ENCODE measurements at regions not wholly inside any gene's neighbourhood (a gene's known extent, or its start where the extent isn't known, plus 50 kb on each side); places are given as distances from the start of the nearest gene placed in this dataset.

DNA sequence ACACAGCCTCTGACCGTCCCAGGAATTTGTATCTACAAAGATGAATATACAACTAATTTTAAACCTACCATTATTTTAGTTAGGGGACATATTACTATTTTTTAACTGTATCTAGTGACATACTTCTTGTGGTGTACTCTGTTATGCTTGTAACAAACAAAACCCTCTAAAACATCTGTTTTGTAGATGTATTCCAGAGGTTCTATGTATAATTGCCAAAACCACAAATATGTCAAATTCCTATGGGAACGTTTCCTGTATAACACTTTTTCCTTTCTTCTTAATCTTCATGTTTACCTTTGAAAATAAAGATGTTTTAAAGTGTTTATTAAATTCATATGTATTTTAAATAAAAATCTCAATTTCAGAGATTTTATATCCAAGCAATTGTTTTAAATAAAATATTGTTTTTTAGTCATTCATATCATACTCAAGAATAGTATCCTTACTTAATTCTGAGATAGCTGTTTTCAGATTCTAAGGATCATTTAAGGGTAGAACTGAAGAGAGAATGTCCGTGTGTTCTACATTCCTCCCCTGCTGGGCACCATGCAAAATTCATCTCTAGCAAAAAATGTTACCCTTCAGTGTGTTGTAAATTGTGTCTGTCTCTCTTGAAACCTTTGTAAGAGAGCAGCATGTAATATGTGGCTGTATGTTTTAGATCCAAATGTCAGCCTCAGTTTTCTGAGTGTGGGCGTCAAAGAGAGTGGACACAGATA lies 1327.7 kb downstream of the EFNB2 start:
- DNase-seq (ENCODE audit: low read depth, low spot score) (no peak), ATAC-seq (no peak)
- TF ChIP-seq ZNF274 (IDR thresholded peaks at IDR 0.05; ENCODE audit: low read depth, low read length), result no peak
- TF ChIP-seq EZH2 (IDR thresholded peaks at IDR 0.05), result no peak
- TF ChIP-seq, protein P1, sequence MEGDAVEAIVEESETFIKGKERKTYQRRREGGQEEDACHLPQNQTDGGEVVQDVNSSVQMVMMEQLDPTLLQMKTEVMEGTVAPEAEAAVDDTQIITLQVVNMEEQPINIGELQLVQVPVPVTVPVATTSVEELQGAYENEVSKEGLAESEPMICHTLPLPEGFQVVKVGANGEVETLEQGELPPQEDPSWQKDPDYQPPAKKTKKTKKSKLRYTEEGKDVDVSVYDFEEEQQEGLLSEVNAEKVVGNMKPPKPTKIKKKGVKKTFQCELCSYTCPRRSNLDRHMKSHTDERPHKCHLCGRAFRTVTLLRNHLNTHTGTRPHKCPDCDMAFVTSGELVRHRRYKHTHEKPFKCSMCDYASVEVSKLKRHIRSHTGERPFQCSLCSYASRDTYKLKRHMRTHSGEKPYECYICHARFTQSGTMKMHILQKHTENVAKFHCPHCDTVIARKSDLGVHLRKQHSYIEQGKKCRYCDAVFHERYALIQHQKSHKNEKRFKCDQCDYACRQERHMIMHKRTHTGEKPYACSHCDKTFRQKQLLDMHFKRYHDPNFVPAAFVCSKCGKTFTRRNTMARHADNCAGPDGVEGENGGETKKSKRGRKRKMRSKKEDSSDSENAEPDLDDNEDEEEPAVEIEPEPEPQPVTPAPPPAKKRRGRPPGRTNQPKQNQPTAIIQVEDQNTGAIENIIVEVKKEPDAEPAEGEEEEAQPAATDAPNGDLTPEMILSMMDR (IDR thresholded peaks at IDR 0.05 in 2 of 3, conservative IDR thresholded peaks at IDR 0.05 in 1 of 3; ENCODE audit: borderline replicate concordance in 1 of 3, insufficient read depth in 1 of 3, low read depth in 2 of 3, low read length in 2 of 3), result peak in 1 of 3 experiments; percentile 12; a peak in 1 of 6 replicates
- TF ChIP-seq, protein P2, sequence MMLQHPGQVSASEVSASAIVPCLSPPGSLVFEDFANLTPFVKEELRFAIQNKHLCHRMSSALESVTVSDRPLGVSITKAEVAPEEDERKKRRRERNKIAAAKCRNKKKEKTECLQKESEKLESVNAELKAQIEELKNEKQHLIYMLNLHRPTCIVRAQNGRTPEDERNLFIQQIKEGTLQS (IDR thresholded peaks at IDR 0.05), result no peak
- H3K36me3 ChIP-seq (ENCODE audit: control insufficient read depth in 1 of 2, insufficient read depth in 2 of 2, low read length in 2 of 2), result no peaks in the 10 kb centered on the region
- H3K4me3 ChIP-seq (replicated peaks in 1 of 2; ENCODE audit: low read depth in 1 of 2, low read length in 2 of 2), result no peak overlapping the region
- no peaks in the 10 kb centered on the region for H4K20me1 ChIP-seq (ENCODE audit: insufficient read depth)
- ChIA-PET POLR2A (no interaction called here), RAD21 (ENCODE audit: low non-redundant PET in 1 of 2, low total read pairs in 2 of 2, uncharacterized antibody in 2 of 2, unreplicated experiment in 2 of 2) (no interaction called here), CTCF (no interaction called here)
- BruUV-seq (replicated peaks), result no TSS peak
- no peaks in the 10 kb centered on the region for H3K27me3 ChIP-seq (ENCODE audit: insufficient read depth, low read length)
- no peak overlapping the region for H2AFZ ChIP-seq (ENCODE audit: low read depth, low read length, poor library complexity, severe bottlenecking)
- no peaks in the 10 kb centered on the region for H3K9me2 ChIP-seq (ENCODE audit: insufficient read depth)
- no peaks in the 10 kb centered on the region for H3K9me3 ChIP-seq (ENCODE audit: control insufficient read depth in 1 of 2, insufficient read depth in 1 of 2, low read depth in 1 of 2, low read length in 2 of 2)
- intact Hi-C loops (cut with micrococcal nuclease), result loop anchor here (10.0 kb wide), 1 partner anchor 1327 kb away; the partner anchor contains the start of gene EFNB2
- no peak overlapping the region for H3K9ac ChIP-seq (ENCODE audit: low read length)
- H3K4me1 ChIP-seq (ENCODE audit: control insufficient read depth in 1 of 2, insufficient read depth in 2 of 2, low read length in 2 of 2), result no peaks in the 10 kb centered on the region
- H3K4me2 ChIP-seq (ENCODE audit: low read length), result no peak overlapping the region
- no peaks in the 10 kb centered on the region for H3K79me2 ChIP-seq (ENCODE audit: insufficient read depth, low read length)
- H3K27ac ChIP-seq (ENCODE audit: low read depth, low read length), result no peak overlapping the region

- no TSS peak for BruUV-seq (replicated peaks)
- POLR2A ChIA-PET, result no interaction called here
- Histone ChIP-seq H3K27me3 (ENCODE audit: insufficient read depth, low read length) (no peaks in the 10 kb centered on the region), H3K9me3 (ENCODE audit: control insufficient read depth in 1 of 2, insufficient read depth in 1 of 2, low read depth in 1 of 2, low read length in 2 of 2) (no peaks in the 10 kb centered on the region), H3K79me2 (ENCODE audit: insufficient read depth, low read length) (no peaks in the 10 kb centered on the region), H3K9me2 (ENCODE audit: insufficient read depth) (no peaks in the 10 kb centered on the region), H3K4me2 (ENCODE audit: low read length) (no peak overlapping the region), H3K4me3 (replicated peaks in 1 of 2; ENCODE audit: low read depth in 1 of 2, low read length in 2 of 2) (no peak overlapping the region), H2AFZ (ENCODE audit: low read depth, low read length, poor library complexity, severe bottlenecking) (peak overlapping the region; percentile 3), H4K20me1 (ENCODE audit: insufficient read depth) (no peaks in the 10 kb centered on the region), H3K4me1 (ENCODE audit: control insufficient read depth in 1 of 2, insufficient read depth in 2 of 2, low read length in 2 of 2) (no peaks in the 10 kb centered on the region), H3K27ac (ENCODE audit: low read depth, low read length) (no peak overlapping the region), H3K9ac (ENCODE audit: low read length) (no peak overlapping the region), H3K36me3 (ENCODE audit: control insufficient read depth in 1 of 2, insufficient read depth in 2 of 2, low read length in 2 of 2) (no peaks in the 10 kb centered on the region)
- CTCF ChIA-PET, result interaction anchor here (0.8 to 1.4 kb wide), 4 partner anchors 9 to 631 kb away, joined by 3 to 7 read pairs (median 6); no protein-coding TSS in a partner anchor
- RAD21 ChIA-PET (ENCODE audit: low non-redundant PET in 1 of 2, low total read pairs in 2 of 2, uncharacterized antibody in 2 of 2, unreplicated experiment in 2 of 2), result interaction anchor here (0.6 to 1.2 kb wide), 3 partner anchors 429 to 631 kb away, joined by 4 to 6 read pairs (median 4); no protein-coding TSS in a partner anchor
- DNase-seq (ENCODE audit: low read depth, low spot score), result peak; percentile 19
- ATAC-seq, result peak; percentile 79
- intact Hi-C loops (cut with micrococcal nuclease), result loop anchor here (10.0 kb wide), 1 partner anchor 1332 kb away; the partner anchor contains the start of gene EFNB2
- peak; percentile 8 for TF ChIP-seq YY1 (IDR thresholded peaks at IDR 0.05; ENCODE audit: extremely low read depth, insufficient replicate concordance, low read depth, low read length)
- no peak for TF ChIP-seq ZFX (IDR thresholded peaks at IDR 0.05)
- TF ChIP-seq, protein P1 (IDR thresholded peaks at IDR 0.05 in 2 of 3, conservative IDR thresholded peaks at IDR 0.05 in 1 of 3; ENCODE audit: borderline replicate concordance in 1 of 3, insufficient read depth in 1 of 3, low read depth in 2 of 3, low read length in 2 of 3), result peak; percentile 25 to 63 (median 60); a peak in 5 of 6 replicates
- TF ChIP-seq RAD21 (IDR thresholded peaks at IDR 0.05; ENCODE audit: low read depth), result peak; percentile 49
Observed at GRCh38 chr13:105202354-105202753, 1333.1 kb downstream of the EFNB2 start.

Data from HCT116 (cell line).